ENCODE measurements at regions not wholly inside any gene's neighbourhood (a gene's known extent, or its start where the extent isn't known, plus 50 kb on each side); places are given as distances from the start of the nearest gene placed in this dataset.
"Not testable (repeated sequence)": the region's sequence is repeated elsewhere in the genome, so short reads cannot be mapped to it uniquely, and the experiment has no call there.

DNA sequence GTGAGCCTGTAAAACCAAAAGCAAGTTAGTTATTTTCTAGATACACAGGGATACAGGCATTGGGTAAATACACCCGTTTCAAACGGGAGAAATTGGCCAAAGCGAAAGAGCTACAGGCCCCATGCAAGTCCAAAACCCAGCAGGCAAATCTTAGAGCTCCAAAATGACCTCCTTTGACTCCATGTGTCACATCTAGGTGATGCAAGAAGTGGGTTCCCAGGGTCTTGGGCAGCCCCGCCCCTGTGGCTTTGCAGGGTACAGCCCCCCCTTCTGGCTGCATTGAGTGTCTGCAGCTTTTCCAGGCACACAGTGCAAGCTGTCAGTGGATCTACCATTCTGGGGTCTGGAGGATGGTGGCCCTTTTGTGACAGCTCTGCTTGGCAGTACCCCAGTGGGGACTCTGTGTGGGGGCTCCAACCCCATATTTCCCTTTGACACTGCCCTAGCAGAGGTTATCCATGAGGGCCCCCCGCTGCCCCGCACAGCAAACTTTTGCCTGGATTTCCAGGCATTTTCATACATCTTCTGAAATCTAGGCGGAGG is 1367.6 kb downstream of the CDH12 start:
- TF ChIP-seq FOS (IDR thresholded peaks at IDR 0.05; ENCODE audit: borderline replicate concordance, insufficient read depth, low read length); JUN (IDR thresholded peaks at IDR 0.05; ENCODE audit: borderline replicate concordance, insufficient read depth, insufficient read length, low read depth); MAX (IDR thresholded peaks at IDR 0.05; ENCODE audit: insufficient read depth, insufficient read length): not testable (repeated sequence)
- peak; percentile 11 to 42 for TF ChIP-seq CTCF (IDR thresholded peaks at IDR 0.05; ENCODE audit: extremely low read depth in 1 of 2, insufficient read depth in 1 of 2, low read depth in 1 of 2, low read length in 2 of 2)

All from endothelial cell of umbilical vein (primary cell).